ENCODE measurements at regions not wholly inside any gene's neighbourhood (a gene's known extent, or its start where the extent isn't known, plus 50 kb on each side); places are given as distances from the start of the nearest gene placed in this dataset.

- TF ChIP-seq SIN3A (IDR thresholded peaks at IDR 0.05; ENCODE audit: borderline replicate concordance, insufficient read depth, low read length) (no peak), TAF1 (IDR thresholded peaks at IDR 0.05; ENCODE audit: borderline replicate concordance, insufficient read depth, low read length) (no peak)
Observed at GRCh38 chr17:51510940-51511339, 250.6 kb downstream of the UTP18 start.
